ENCODE measurements at regions not wholly inside any gene's neighbourhood (a gene's known extent, or its start where the extent isn't known, plus 50 kb on each side); places are given as distances from the start of the nearest gene placed in this dataset.

DNA sequence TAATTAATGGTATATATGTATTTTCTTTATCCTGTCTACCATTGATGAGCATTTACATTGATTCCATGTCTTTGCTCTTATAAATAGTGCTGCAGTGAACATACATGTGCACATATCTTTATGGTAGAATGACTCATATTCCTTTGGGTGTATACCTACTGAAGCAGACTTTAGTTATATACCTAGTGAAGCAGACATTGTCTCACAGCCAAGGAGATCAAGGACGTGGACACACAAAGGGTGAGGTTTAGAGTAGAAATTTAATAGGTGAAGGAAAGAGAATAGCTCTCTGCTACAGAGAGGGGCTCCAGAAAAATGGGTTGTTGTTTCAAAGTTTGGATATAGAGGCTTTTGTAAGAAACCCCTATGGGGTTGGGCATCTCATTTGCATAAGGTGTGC is 700.3 kb downstream of the CDH11 start:
- Histone ChIP-seq H3F3A (ENCODE audit: control insufficient read depth, insufficient read depth) (no peaks in the 10 kb centered on the region), H3K9me3 (ENCODE audit: control insufficient read depth, insufficient read depth, low read length) (peaks cover 39% of the 10 kb centered on the region), H3K36me3 (ENCODE audit: control insufficient read depth, low read length) (no peaks in the 10 kb centered on the region), H3K79me2 (ENCODE audit: control insufficient read depth, low read length) (no peaks in the 10 kb centered on the region), H3K9me2 (replicated peaks; ENCODE audit: control insufficient read depth, low read length) (no peaks in the 10 kb centered on the region), H3K4me3 (ENCODE audit: low read length) (no peak overlapping the region), H3K27ac (ENCODE audit: low read depth, low read length) (no peak overlapping the region), H3K27me3 (ENCODE audit: control insufficient read depth, low read length) (no peaks in the 10 kb centered on the region), H3K4me1 (ENCODE audit: control insufficient read depth, low read length) (peaks cover 11% of the 10 kb centered on the region), H3K4me2 (ENCODE audit: low read length) (no peak overlapping the region), H4K20me1 (ENCODE audit: control insufficient read depth, insufficient read depth, low read depth, low read length) (no peaks in the 10 kb centered on the region)
- TF ChIP-seq EZH2phosphoT487 (IDR thresholded peaks at IDR 0.05; ENCODE audit: borderline replicate concordance, low read length) (no peak), CTCF (IDR thresholded peaks at IDR 0.05; ENCODE audit: low read depth, low read length, poor library complexity, severe bottlenecking) (no peak)

DNA sequence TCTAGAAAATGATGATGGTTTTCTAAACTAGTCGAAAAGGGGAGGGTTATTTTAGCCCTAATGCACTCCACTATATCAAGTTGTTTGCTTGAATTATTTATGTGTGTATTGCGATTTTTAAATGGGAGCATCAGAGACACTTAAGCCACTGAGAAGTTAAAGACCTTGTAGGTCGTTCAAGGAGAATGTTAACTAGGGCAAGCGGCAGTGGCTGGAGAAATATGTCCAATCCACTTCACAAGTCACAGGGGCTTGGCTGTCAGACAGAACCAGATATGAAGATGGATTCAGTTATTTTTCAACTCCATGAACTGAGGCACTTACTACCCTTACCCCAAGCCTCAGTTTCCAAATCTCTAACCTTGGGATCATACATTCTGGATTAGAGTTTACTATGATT is 702.0 kb downstream of the CDH11 start:
- Histone ChIP-seq H3F3A (ENCODE audit: control insufficient read depth, insufficient read depth) (no peaks in the 10 kb centered on the region), H3K9me2 (replicated peaks; ENCODE audit: control insufficient read depth, low read length) (no peaks in the 10 kb centered on the region), H3K4me2 (ENCODE audit: low read length) (no peak overlapping the region), H3K36me3 (ENCODE audit: control insufficient read depth, low read length) (no peaks in the 10 kb centered on the region), H4K20me1 (ENCODE audit: control insufficient read depth, insufficient read depth, low read depth, low read length) (no peaks in the 10 kb centered on the region), H3K27ac (ENCODE audit: low read depth, low read length) (no peak overlapping the region), H3K4me3 (ENCODE audit: low read length) (no peak overlapping the region), H3K27me3 (ENCODE audit: control insufficient read depth, low read length) (no peaks in the 10 kb centered on the region), H3K79me2 (ENCODE audit: control insufficient read depth, low read length) (no peaks in the 10 kb centered on the region), H3K9me3 (ENCODE audit: control insufficient read depth, insufficient read depth, low read length) (peaks cover 46% of the 10 kb centered on the region), H3K4me1 (ENCODE audit: control insufficient read depth, low read length) (peaks cover 7% of the 10 kb centered on the region)
- TF ChIP-seq CTCF (IDR thresholded peaks at IDR 0.05; ENCODE audit: low read depth, low read length, poor library complexity, severe bottlenecking) (no peak), EZH2phosphoT487 (IDR thresholded peaks at IDR 0.05; ENCODE audit: borderline replicate concordance, low read length) (no peak)

- Histone ChIP-seq H3K27me3 (ENCODE audit: control insufficient read depth, low read length) (no peaks in the 10 kb centered on the region), H3K79me2 (ENCODE audit: control insufficient read depth, low read length) (no peaks in the 10 kb centered on the region), H3K36me3 (ENCODE audit: control insufficient read depth, low read length) (no peaks in the 10 kb centered on the region), H3K9me2 (replicated peaks; ENCODE audit: control insufficient read depth, low read length) (no peaks in the 10 kb centered on the region), H3K4me2 (ENCODE audit: low read length) (no peak overlapping the region), H4K20me1 (ENCODE audit: control insufficient read depth, insufficient read depth, low read depth, low read length) (no peaks in the 10 kb centered on the region), H3K4me1 (ENCODE audit: control insufficient read depth, low read length) (peaks cover 7% of the 10 kb centered on the region), H3K9me3 (ENCODE audit: control insufficient read depth, insufficient read depth, low read length) (peaks cover 47% of the 10 kb centered on the region), H3K27ac (ENCODE audit: low read depth, low read length) (no peak overlapping the region), H3K4me3 (ENCODE audit: low read length) (no peak overlapping the region), H3F3A (ENCODE audit: control insufficient read depth, insufficient read depth) (no peaks in the 10 kb centered on the region)
- TF ChIP-seq EZH2phosphoT487 (IDR thresholded peaks at IDR 0.05; ENCODE audit: borderline replicate concordance, low read length) = no peak
- no peak for TF ChIP-seq CTCF (IDR thresholded peaks at IDR 0.05; ENCODE audit: low read depth, low read length, poor library complexity, severe bottlenecking)
These were observed 704.1 kb downstream of the CDH11 start for GRCh38 chr16:64417711-64418227.

Data from DOHH2 (cell line).